Spinal cord (tissue), 9 donors: ENCODE measurements at regions not wholly inside any gene's neighbourhood (a gene's known extent, or its start where the extent isn't known, plus 50 kb on each side); places are given as distances from the start of the nearest gene placed in this dataset.

Experiments
- DNase-seq, 6 donors: peaks; one replicate each; pipeline versions ENCODE4 v3.0.0 to v3.0.0-alpha.2; 2013 to 2015; ENCODE audit warnings: low spot score in 6 of 6, low read depth in 4 of 6
- H3K27ac ChIP-seq: one replicate; pipeline ENCODE4 v1.5.1; 2013; ENCODE audit warnings: low read depth, low read length, control low read depth
- H3K27me3 ChIP-seq: one replicate; pipeline ENCODE4 v1.6.1; 2013; ENCODE audit warnings: low read length; ENCODE audit not compliant: control insufficient read depth, insufficient read depth
- H3K36me3 ChIP-seq: one replicate; pipeline ENCODE4 v1.6.1; 2013; ENCODE audit warnings: low read length; ENCODE audit not compliant: control insufficient read depth, insufficient read depth
- H3K4me1 ChIP-seq: one replicate; pipeline ENCODE4 v1.6.1; 2013; ENCODE audit warnings: low read length; ENCODE audit not compliant: control insufficient read depth, insufficient read depth
- H3K4me3 ChIP-seq: one replicate; pipeline ENCODE4 v1.5.1; 2013; ENCODE audit warnings: low read depth, low read length, control low read depth
- H3K9me3 ChIP-seq: one replicate; pipeline ENCODE4 v1.6.1; 2013; ENCODE audit warnings: low read length; ENCODE audit not compliant: control insufficient read depth, insufficient read depth
- WGBS: methylation state at CpG from one replicate; pipeline ENCODE4 v1.1.5; 2013; ENCODE audit warnings: missing lambda C conversion rate; ENCODE audit not compliant: insufficient coverage; 5-methylcytosine and 5-hydroxymethylcytosine counted together
- donor health status: healthy.

GRCh38 chr2:128380061-128380889, 61.6 kb upstream of the HS6ST1 start:
- Histone ChIP-seq H3K4me3 (no peak overlapping the region), H3K27me3 (no peaks in the 10 kb centered on the region), H3K4me1 (peaks cover 65% of the 10 kb centered on the region), H3K27ac (peak overlapping the region; percentile 49), H3K36me3 (no peaks in the 10 kb centered on the region), H3K9me3 (no peaks in the 10 kb centered on the region)
- no peak for DNase-seq
- 85% methylated on average over 24 of the region's 27 CpGs for WGBS

GRCh38 chr2:128380961-128381938, 62.6 kb upstream of the HS6ST1 start:
- no peak overlapping the region for H3K4me3 ChIP-seq
- no peaks in the 10 kb centered on the region for H3K36me3 ChIP-seq
- H3K4me1 ChIP-seq = peaks cover 57% of the 10 kb centered on the region
- WGBS = 70% methylated on average over 17 of the region's 18 CpGs
- no peaks in the 10 kb centered on the region for H3K27me3 ChIP-seq
- DNase-seq = peak in 1 of 6 donors; percentile 89
- H3K9me3 ChIP-seq = no peaks in the 10 kb centered on the region
- no peak overlapping the region for H3K27ac ChIP-seq

- no peak for DNase-seq
- Histone ChIP-seq H3K9me3 (no peaks in the 10 kb centered on the region), H3K4me1 (peaks cover 27% of the 10 kb centered on the region), H3K27me3 (no peaks in the 10 kb centered on the region), H3K27ac (no peak overlapping the region), H3K36me3 (no peaks in the 10 kb centered on the region), H3K4me3 (no peak overlapping the region)
- WGBS = 97% methylated on average over 9 of the region's 10 CpGs
These were observed 65.8 kb upstream of the HS6ST1 start for GRCh38 chr2:128384446-128384845.

- no peak for DNase-seq
- no peaks in the 10 kb centered on the region for H3K27me3 ChIP-seq
These were observed 66.3 kb upstream of the HS6ST1 start for GRCh38 chr2:128384956-128385355.

GRCh38 chr2:128385365-128385764, 66.7 kb upstream of the HS6ST1 start:
- 93% methylated on average over 4 of the region's 7 CpGs for whole genome bisulfite sequencing
- no peak for DNase-seq

More at GRCh38 chr2:128384956-128385355, 66.3 kb upstream of the HS6ST1 start:
- Histone ChIP-seq H3K4me1 (peaks cover 24% of the 10 kb centered on the region), H3K4me3 (no peak overlapping the region), H3K9me3 (no peaks in the 10 kb centered on the region), H3K36me3 (no peaks in the 10 kb centered on the region), H3K27ac (no peak overlapping the region)
- WGBS = 99% methylated on average over 7 of the region's 10 CpGs

GRCh38 chr2:128386066-128386465, 67.4 kb upstream of the HS6ST1 start:
- H3K27ac ChIP-seq = no peak overlapping the region
- H3K36me3 ChIP-seq = no peaks in the 10 kb centered on the region
- H3K9me3 ChIP-seq = no peaks in the 10 kb centered on the region
- H3K4me3 ChIP-seq = no peak overlapping the region
- no peaks in the 10 kb centered on the region for H3K27me3 ChIP-seq
- DNase-seq = no peak
- WGBS = 92% methylated on average over 14 of the region's 14 CpGs
- H3K4me1 ChIP-seq = peaks cover 23% of the 10 kb centered on the region

More at GRCh38 chr2:128385365-128385764, 66.7 kb upstream of the HS6ST1 start:
- no peaks in the 10 kb centered on the region for H3K27me3 ChIP-seq
- no peaks in the 10 kb centered on the region for H3K36me3 ChIP-seq
- no peaks in the 10 kb centered on the region for H3K9me3 ChIP-seq
- H3K4me1 ChIP-seq = peaks cover 24% of the 10 kb centered on the region
- no peak overlapping the region for H3K27ac ChIP-seq
- H3K4me3 ChIP-seq = no peak overlapping the region

GRCh38 chr2:128388499-128388941, 69.9 kb upstream of the HS6ST1 start:
- DNase-seq = no peak
- no peaks in the 10 kb centered on the region for H3K9me3 ChIP-seq
- no peaks in the 10 kb centered on the region for H3K27me3 ChIP-seq
- peaks cover 13% of the 10 kb centered on the region for H3K4me1 ChIP-seq
- H3K4me3 ChIP-seq = no peak overlapping the region
- 93% methylated on average over 8 of the region's 8 CpGs for WGBS
- no peaks in the 10 kb centered on the region for H3K36me3 ChIP-seq
- no peak overlapping the region for H3K27ac ChIP-seq

GRCh38 chr2:128389388-128390086, 70.9 kb upstream of the HS6ST1 start:
- H3K27me3 ChIP-seq = no peaks in the 10 kb centered on the region
- peak in 2 of 6 donors; percentile 54 to 73 for DNase-seq
- H3K27ac ChIP-seq = peak overlapping the region; percentile 29
- no peak overlapping the region for H3K4me3 ChIP-seq
- peaks cover 13% of the 10 kb centered on the region for H3K4me1 ChIP-seq
- no peaks in the 10 kb centered on the region for H3K36me3 ChIP-seq
- WGBS = 67% methylated on average over 13 of the region's 16 CpGs
- H3K9me3 ChIP-seq = no peaks in the 10 kb centered on the region
